HG03045 (cell line): ENCODE measurements at regions not wholly inside any gene's neighbourhood (a gene's known extent, or its start where the extent isn't known, plus 50 kb on each side); places are given as distances from the start of the nearest gene placed in this dataset.
"Not testable (repeated sequence)": the region's sequence is repeated elsewhere in the genome, so short reads cannot be mapped to it uniquely, and the experiment has no call there.

Experiments used
- ATAC-seq: cut with Tn5 transposase; IDR thresholded peaks from one replicate; pipeline ENCODE4 v1.9.1; 2021; ENCODE audit warnings: mild to moderate bottlenecking, moderate library complexity; ENCODE audit not compliant: unreplicated experiment

DNA sequence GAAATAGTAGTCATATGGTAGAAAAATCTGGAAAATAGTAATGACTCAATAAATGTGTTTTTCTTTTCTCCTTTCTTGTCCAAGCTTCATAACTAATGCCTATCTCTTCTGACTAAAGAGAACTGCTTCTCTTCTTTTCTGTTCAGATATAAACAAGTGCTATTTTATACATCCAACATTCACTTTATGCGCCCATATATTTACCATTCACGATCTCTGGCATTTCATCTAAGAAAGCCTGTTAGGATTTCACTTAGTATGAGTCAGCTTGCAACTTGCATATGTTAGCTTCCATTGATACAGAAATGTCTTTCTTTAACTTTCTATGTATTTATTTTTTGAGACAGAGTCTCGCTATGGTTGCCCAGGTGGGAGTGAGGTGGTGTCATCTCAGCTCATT, 224.9 kb downstream of the VAPA start:
- no peak for ATAC-seq

DNA sequence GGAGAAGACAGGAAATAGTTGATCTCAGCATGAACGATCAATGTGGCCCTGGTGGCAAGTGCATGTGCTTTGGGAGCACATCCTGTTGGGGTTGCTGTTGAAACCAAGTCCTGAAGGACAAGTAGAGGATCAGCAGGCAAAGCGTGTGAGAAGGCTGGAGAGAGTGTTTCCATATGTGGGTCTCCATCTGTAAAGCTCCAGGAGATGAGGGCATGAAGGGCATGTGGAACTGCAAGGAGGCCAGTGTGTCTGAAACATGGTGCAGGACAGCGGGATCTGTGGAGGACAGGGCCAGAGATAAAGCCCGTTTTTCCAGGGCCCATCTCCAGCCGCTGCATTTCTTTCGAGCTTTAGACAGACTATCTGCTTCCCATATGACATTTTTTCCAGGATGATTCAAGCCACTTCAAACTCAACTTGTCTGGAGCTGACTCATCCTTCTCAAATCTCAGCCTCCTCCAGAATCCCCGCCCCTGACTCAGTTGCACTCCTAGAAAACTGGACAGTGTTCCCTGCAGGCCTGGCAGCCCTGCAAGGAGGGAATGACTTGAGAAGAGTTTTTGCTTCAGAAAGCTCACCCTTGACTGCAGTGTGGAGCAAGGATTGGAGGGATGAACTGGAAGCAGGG, 226.1 kb downstream of the VAPA start:
- no peak for ATAC-seq

DNA sequence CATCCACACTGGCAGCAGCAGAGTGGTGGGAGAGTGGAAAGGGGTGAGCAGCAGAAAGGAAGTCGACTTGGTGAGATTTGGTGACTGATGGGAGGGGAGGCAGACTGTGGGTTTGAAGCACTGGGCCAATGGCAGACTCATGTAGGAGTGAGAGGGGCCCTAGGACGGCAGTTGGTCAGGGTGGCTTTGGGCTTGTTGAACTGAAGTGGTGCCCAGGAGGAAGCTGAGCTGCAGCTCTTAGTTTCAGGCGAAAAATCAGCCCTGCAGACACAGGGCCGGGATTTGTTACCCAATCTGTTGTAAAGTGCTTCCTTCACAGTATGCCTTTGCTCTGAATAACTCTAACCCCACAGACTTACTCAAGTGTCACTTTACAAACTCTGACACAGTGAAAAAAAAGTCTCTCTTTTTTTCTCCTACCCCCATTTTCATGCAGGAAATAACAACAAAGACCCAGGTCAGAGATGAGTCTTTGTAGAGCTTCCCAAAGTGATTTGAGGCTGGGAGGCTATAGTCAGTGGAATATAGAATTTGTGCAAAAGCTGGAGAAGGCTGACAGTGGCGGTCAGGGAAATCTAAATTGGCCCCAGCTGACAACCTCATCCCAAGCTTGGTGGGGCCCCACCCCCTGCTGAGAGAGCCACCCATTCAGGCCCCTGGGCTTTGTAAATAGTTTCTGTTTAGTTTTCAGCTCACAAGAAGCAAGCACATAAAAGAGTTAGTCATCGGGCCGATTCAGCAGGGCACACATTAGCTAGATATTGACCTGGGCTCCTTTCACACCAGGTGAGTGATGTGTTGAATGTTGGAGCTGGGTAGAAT, 226.9 kb downstream of the VAPA start:
- no peak for ATAC-seq

DNA sequence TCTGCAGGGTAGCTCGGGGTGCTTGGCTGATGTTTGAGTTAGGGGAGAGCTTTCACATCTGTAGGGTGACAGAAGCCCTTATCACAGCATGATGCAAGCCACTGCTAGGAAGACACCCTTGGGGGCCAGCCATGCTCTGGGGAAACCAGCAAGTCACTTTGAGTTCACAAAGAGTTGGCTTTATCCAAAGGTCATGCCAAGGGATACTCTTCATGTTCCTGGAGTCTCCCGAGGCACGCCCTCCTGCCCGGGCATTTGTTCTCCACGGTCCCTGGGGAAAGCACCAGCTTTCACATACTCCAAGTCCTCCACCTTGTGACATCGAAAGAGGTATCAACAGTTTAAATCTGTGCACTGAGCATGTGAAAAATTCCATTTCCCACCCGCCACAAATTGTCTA, 227.7 kb downstream of the VAPA start:
- ATAC-seq, result no peak

- no peak for ATAC-seq
Measured at GRCh38 chr18:10142056-10142455, 228.2 kb downstream of the VAPA start.

GRCh38 chr18:10142496-10143160, 228.8 kb downstream of the VAPA start:
- no peak for ATAC-seq

GRCh38 chr18:10143596-10143995, 229.8 kb downstream of the VAPA start:
- ATAC-seq, result no peak

DNA sequence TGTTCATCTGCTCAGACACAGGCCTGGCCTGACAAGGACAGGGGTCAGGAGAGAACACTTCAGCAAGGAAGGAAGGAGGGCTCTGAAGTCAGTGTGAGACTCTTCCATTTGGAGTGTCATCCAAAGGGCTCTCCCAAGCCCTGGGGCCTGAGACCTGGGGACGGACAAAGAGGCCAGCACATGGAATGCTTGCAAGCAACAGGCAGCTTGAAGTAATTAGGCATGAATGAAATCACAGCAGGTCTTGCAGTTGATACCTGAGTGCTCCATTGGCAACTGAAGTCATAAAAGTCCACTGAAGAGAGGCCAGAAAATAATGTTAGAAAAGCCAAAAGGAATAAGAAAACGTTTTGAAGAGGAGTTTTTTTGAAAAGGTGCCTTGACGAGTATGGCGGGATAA, 231.7 kb downstream of the VAPA start:
- ATAC-seq, result no peak

- ATAC-seq, result no peak
Measured at GRCh38 chr18:10147226-10147625, 233.4 kb downstream of the VAPA start.

- no peak for ATAC-seq
Measured at GRCh38 chr18:10147752-10148151, 233.9 kb downstream of the VAPA start.

DNA sequence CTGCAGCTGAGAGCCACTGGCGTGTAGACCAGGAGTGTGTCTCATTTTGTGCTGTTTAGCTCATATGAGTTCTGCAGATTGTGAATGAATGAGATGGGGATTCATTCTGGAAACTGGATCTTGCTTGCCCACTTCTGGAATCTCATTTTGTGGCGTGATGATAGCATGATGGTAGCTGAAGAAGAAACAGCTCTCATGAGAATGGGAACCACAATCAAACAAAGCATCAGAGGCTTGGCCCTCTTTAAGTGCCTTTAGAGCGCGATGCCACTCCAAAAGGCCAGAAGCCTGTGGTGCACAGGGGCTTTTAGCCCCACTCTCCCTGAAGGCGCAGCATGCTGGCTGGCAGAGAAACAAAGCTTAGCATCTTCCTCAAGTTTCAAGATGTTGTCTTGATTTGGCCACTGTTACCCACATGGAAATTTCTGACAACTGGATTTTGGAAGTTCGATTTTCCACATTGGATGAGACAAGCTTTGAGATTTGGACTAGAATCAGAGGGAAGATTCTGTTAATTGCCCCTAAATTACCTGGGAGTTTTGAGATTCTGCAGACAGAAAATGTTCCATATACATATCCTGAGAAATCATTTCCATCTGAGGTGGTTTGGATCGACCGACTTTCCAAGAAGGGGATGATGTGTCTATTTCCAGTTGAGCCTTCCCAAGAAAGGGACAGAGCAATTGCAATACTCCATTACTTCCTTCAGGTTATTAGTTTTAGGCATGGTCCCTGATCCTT, 234.5 kb downstream of the VAPA start:
- ATAC-seq, result no peak

DNA sequence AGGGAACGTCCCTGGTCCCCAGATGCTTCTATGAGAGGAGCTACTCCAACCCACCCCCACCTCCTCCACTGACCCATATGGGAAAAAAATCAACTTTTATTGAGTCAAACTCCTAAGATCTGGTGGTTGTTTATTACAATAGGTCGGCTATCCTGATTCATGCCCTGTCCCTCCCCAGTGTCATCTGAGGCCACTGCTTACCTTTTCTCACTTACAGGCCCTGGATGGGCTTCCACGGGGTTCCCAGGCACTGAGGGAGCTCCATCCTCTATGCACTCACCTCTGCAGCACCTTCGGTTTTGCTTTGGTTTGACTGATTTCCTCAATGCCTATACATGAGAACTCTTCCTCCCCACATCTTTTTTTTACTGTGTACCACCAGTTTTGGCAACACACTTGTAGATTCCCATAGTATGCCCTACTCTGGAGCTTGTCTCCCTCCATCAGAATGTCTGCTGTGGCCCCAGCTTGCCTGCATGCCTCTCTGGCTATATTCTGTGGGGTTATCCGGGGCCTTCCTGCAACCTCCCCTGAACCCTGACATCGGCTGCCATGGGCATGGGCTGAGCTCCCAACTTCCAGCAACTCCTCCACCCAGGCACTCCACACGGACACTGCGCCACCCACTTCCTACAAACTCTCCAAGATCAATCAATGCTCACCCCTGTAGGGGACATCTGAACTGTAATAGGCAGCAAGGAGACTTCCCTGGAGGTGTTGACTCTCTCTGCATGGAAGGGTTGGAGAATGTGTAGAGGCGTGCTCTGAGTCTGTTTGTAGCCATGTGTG, 236.1 kb downstream of the VAPA start:
- no peak for ATAC-seq

DNA sequence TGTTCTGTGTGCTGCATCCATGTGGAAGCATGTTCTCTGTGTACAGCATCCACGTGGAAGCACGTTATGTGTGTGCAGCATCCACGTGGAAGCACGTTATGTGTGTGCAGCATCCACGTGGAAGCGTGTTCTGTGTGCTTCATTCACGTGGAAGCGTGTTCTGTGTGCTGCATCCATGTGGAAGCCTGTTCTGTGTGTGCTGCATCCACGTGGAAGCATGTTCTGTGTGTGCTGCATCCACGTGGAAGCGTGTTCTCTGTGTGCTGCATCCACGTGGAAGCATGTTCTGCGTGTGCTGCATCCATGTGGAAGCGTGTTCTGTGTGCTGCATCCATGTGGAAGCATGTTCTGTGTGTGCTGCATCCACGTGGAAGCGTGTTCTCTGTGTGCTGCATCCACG, 236.8 kb downstream of the VAPA start:
- ATAC-seq, result not testable (repeated sequence)

DNA sequence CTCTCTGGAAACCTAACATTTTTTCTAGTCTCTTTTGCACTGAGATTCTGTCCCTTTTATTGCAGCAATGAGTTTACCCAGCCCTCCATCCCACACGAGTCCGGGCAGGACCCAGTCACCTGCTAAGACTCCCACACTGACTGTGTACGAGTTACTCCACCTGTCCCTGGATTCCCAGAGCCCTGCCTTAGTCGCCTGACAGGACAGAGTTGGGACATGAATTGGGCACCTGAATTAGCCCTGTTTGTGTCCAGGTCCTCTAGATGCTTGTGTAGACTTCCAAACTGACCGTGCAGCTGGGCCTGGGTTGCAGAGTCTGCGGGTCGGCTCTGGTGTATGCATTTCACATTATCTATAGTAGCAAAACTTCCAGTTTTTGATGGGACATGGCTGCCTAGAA, 238.7 kb downstream of the VAPA start:
- no peak for ATAC-seq

- no peak for ATAC-seq
Measured at GRCh38 chr18:10153924-10154752, 240.3 kb downstream of the VAPA start.

DNA sequence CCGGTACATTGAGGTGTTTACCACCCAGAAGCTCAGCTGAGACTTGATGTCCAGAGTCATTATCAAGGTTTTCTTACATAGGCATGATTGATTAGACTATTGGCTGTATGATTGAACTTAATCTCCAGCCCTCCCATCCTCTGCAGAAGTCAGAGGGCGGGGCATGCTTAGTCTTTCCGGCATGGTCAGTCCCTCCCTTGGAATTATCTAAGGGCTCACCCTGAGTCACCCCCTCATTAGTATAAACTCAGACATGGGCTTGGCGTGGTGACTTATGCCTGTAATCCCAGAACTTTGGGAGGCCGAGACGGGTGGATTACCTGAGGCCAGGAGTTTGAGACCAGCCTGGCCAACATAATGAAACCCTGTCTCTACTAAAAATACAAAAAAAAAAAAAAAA, 243.9 kb downstream of the VAPA start:
- ATAC-seq, result no peak

DNA sequence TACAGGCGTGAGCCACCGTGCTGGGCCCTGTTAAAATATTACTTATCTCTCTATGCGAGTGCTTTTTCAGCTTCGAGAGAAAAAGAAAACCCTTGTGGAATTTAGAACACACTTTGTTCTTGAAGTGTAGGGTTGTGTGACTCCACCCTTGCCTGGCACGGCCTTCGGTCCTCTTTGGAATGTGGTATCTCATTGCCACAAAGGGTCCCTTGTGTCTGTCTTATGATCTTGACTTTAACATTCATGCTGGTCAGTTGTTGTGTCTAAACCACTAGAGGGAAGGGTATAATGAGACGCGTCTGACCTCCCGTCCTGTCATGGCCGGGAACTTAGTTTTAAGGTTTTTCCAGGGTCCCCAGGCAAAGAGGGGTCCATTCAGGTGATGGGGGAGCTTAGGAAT, 246.4 kb downstream of the VAPA start:
- ATAC-seq, result no peak

- ATAC-seq, result no peak
Measured at GRCh38 chr18:10161315-10161714, 247.5 kb downstream of the VAPA start.

DNA sequence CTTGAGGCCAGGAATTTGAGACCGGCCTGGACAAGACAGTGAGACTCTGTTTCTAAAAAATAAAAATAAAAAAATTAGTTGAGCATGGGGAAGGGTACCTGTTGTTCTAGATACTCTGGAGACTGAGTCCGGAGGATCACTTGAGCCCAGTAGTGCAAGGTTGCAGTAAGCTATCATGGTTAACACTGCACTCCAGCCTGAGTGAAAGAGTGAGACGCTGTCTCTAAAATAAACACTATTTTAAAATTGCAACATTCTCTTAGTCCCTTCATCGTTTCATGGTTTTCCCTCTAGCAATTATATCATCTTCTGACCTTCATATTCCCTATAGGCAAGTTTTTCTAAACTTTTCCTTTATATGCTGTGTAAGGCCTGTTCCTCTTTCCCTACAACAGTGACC, 248.5 kb downstream of the VAPA start:
- no peak for ATAC-seq
